Stimulated activated effector memory CD8-positive, alpha-beta T cell treated with anti-CD3 and anti-CD28 coated beads, Interleukin-12 subunit alpha, Interleukin-12 subunit beta, amount 100 ng/mL, for 72 hours (primary cell): ENCODE measurements at regions not wholly inside any gene's neighbourhood (a gene's known extent, or its start where the extent isn't known, plus 50 kb on each side); places are given as distances from the start of the nearest gene placed in this dataset.

Experiments used
- ATAC-seq: fragments of 150-1000 bp; cut with Tn5 transposase; 2 replicates; pipeline ENCODE4 v1.10.0; 2021
- DNase-seq, 2 donors: peaks; one replicate each; pipeline ENCODE4 v3.0.0; 2021 to 2022; ENCODE audit warnings: low spot score in 2 of 2
- H3K27ac Mint-ChIP-seq: one replicate; pipeline ENCODE4 v1.8.0; 2022; ENCODE audit warnings: mild to moderate bottlenecking, mixed read lengths
- H3K36me3 Mint-ChIP-seq: one replicate; pipeline ENCODE4 v1.8.0; 2022; ENCODE audit warnings: mild to moderate bottlenecking, mixed read lengths
- H3K4me1 Mint-ChIP-seq: one replicate; pipeline ENCODE4 v1.8.0; 2022; ENCODE audit warnings: mixed read lengths
- H3K4me3 Mint-ChIP-seq: one replicate; pipeline ENCODE4 v1.8.0; 2022; ENCODE audit warnings: mild to moderate bottlenecking, mixed read lengths
- H3K9me3 Mint-ChIP-seq: one replicate; pipeline ENCODE4 v1.8.0; 2022; ENCODE audit warnings: mixed read lengths

- no peaks in the 10 kb centered on the region for H3K4me1 Mint-ChIP-seq
- no peaks in the 10 kb centered on the region for H3K9me3 Mint-ChIP-seq
- no peak for DNase-seq
- no peaks in the 10 kb centered on the region for H3K36me3 Mint-ChIP-seq
- no peak overlapping the region for H3K27ac Mint-ChIP-seq
- H3K4me3 Mint-ChIP-seq, result no peak overlapping the region
- ATAC-seq, result no peak
Observed at GRCh38 chr3:38950581-38950980, 101.2 kb downstream of the SCN11A start.

GRCh38 chr3:38949994-38950393 lies 101.8 kb downstream of the SCN11A start:
- H3K27ac Mint-ChIP-seq, result no peak overlapping the region
- ATAC-seq (no peak), DNase-seq (no peak)
- H3K4me1 Mint-ChIP-seq, result no peaks in the 10 kb centered on the region
- no peaks in the 10 kb centered on the region for H3K9me3 Mint-ChIP-seq
- H3K36me3 Mint-ChIP-seq, result no peaks in the 10 kb centered on the region
- no peak overlapping the region for H3K4me3 Mint-ChIP-seq

GRCh38 chr3:38940394-38940793 lies 111.3 kb downstream of the SCN11A start:
- Mint-ChIP-seq H3K9me3 (no peaks in the 10 kb centered on the region), H3K36me3 (no peaks in the 10 kb centered on the region), H3K4me1 (no peaks in the 10 kb centered on the region), H3K27ac (no peak overlapping the region), H3K4me3 (no peak overlapping the region)
- DNase-seq (no peak), ATAC-seq (no peak)

GRCh38 chr3:38925351-38925750 lies 109.3 kb upstream of the SCN10A start:
- no peaks in the 10 kb centered on the region for H3K36me3 Mint-ChIP-seq
- H3K4me1 Mint-ChIP-seq, result no peaks in the 10 kb centered on the region
- ATAC-seq, result no peak
- no peaks in the 10 kb centered on the region for H3K9me3 Mint-ChIP-seq
- no peak overlapping the region for H3K27ac Mint-ChIP-seq
- no peak overlapping the region for H3K4me3 Mint-ChIP-seq
- no peak for DNase-seq

GRCh38 chr3:38916706-38917105 lies 100.7 kb upstream of the SCN10A start:
- no peak for ATAC-seq
- no peak overlapping the region for H3K4me3 Mint-ChIP-seq
- no peak overlapping the region for H3K27ac Mint-ChIP-seq
- no peaks in the 10 kb centered on the region for H3K36me3 Mint-ChIP-seq
- DNase-seq, result no peak
- no peaks in the 10 kb centered on the region for H3K9me3 Mint-ChIP-seq
- no peaks in the 10 kb centered on the region for H3K4me1 Mint-ChIP-seq

- DNase-seq, result no peak
- ATAC-seq, result no peak
- no peaks in the 10 kb centered on the region for H3K4me1 Mint-ChIP-seq
- H3K9me3 Mint-ChIP-seq, result no peaks in the 10 kb centered on the region
- H3K27ac Mint-ChIP-seq, result no peak overlapping the region
- H3K36me3 Mint-ChIP-seq, result no peaks in the 10 kb centered on the region
- no peak overlapping the region for H3K4me3 Mint-ChIP-seq
Observed at GRCh38 chr3:38907426-38907825, 91.4 kb upstream of the SCN10A start.

GRCh38 chr3:38890426-38890825 lies 74.4 kb upstream of the SCN10A start:
- Mint-ChIP-seq H3K4me3 (no peak overlapping the region), H3K27ac (no peak overlapping the region)

GRCh38 chr3:38878646-38879045 lies 62.6 kb upstream of the SCN10A start:
- no peak overlapping the region for H3K27ac Mint-ChIP-seq
- DNase-seq, result no peak
- H3K4me3 Mint-ChIP-seq, result no peak overlapping the region
- no peaks in the 10 kb centered on the region for H3K4me1 Mint-ChIP-seq
- H3K36me3 Mint-ChIP-seq, result no peaks in the 10 kb centered on the region
- no peak for ATAC-seq
- H3K9me3 Mint-ChIP-seq, result no peaks in the 10 kb centered on the region

More at GRCh38 chr3:38890426-38890825, 74.4 kb upstream of the SCN10A start:
- Mint-ChIP-seq H3K36me3 (no peaks in the 10 kb centered on the region), H3K4me1 (no peaks in the 10 kb centered on the region), H3K9me3 (peaks cover 12% of the 10 kb centered on the region)
- DNase-seq, result no peak
- no peak for ATAC-seq
